DOHH2 (cell line): ENCODE measurements at regions not wholly inside any gene's neighbourhood (a gene's known extent, or its start where the extent isn't known, plus 50 kb on each side); places are given as distances from the start of the nearest gene placed in this dataset.

ENCODE experiments used
- CTCF ChIP-seq: fragments of 200-600 bp; sonication (generic); IDR thresholded peaks from one replicate; pipeline ENCODE4 v1.5.1; 2014; ENCODE audit warnings: antibody characterized with exemption, mild to moderate bottlenecking, low read depth, low read length; ENCODE audit not compliant: poor library complexity, severe bottlenecking
- EZH2phosphoT487 ChIP-seq: fragments of 200-600 bp; sonication (generic); IDR thresholded peaks from 2 replicates; pipeline ENCODE4 v1.6.1; 2017; ENCODE audit warnings: borderline replicate concordance, mild to moderate bottlenecking, antibody characterized with exemption, low read length, moderate library complexity, mixed read lengths

- TF ChIP-seq CTCF (no peak), EZH2phosphoT487 (no peak)
These were observed 216.8 kb downstream of the TUSC1 start for GRCh38 chr9:25461416-25461815.
